GM12891 (cell line): ENCODE measurements at regions not wholly inside any gene's neighbourhood (a gene's known extent, or its start where the extent isn't known, plus 50 kb on each side); places are given as distances from the start of the nearest gene placed in this dataset.

Source experiments
- POLR2A ChIP-seq: IDR thresholded peaks from 2 replicates; pipeline ENCODE4 v1.6.1; 2011; ENCODE audit warnings: low read depth, low read length, control low read depth
- POU2F2 ChIP-seq: IDR thresholded peaks from 2 replicates; pipeline ENCODE4 v1.6.1; 2011; ENCODE audit warnings: low read depth, mild to moderate bottlenecking, control low read depth, low read length, moderate library complexity

DNA sequence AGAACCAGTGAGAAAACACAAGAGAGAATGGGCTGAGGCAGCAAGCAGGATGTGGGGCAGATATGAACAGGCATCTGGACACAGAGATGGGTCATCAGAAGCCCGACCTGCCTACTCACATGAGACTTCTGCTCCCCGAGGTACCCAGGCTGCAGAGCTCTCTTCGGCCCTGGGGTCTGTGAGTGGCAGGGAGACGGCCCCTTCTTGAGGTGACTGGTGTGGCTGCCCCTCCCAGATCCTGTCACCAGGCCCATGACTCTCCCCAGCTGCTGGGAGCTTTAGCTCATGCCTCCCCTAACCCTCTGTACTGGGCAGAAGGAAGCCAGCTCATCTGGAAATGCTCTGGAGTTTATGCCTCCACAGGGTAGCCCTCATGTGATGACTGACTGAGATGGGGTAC, 157.6 kb upstream of the PCBD1 start:
- TF ChIP-seq POLR2A (no peak), POU2F2 (no peak)
